Activated CD4-positive, alpha-beta T cell treated with anti-CD3 and anti-CD28 coated beads, Interleukin-2, amount 10 ng/mL, durations not matched to agents 7 days and 5 days (primary cell): ENCODE measurements at regions not wholly inside any gene's neighbourhood (a gene's known extent, or its start where the extent isn't known, plus 50 kb on each side); places are given as distances from the start of the nearest gene placed in this dataset.

Experiments
- CTCF ChIA-PET: fragments of 350-600 bp; sonication (Branson Sonifier 250); formaldehyde crosslinking; loops from one replicate; lab custom pipeline; 2021; ENCODE audit warnings: antibody characterized with exemption; lab: Charles Lee
- POLR2A ChIA-PET: fragments of 350-600 bp; sonication (Branson Sonifier 250); formaldehyde crosslinking; loops from one replicate; lab custom pipeline; 2021; ENCODE audit warnings: antibody characterized with exemption; lab: Charles Lee
- DNase-seq: peaks from one replicate; pipeline ENCODE4 v3.0.0-alpha.2; 2020
- H3K27ac Mint-ChIP-seq: one replicate; pipeline ENCODE4 v1.8.0; 2021; ENCODE audit warnings: mild to moderate bottlenecking, moderate library complexity, mixed read lengths
- H3K27me3 Mint-ChIP-seq: one replicate; pipeline ENCODE4 v1.8.0; 2021; ENCODE audit warnings: mixed read lengths
- H3K36me3 Mint-ChIP-seq: one replicate; pipeline ENCODE4 v1.8.0; 2021; ENCODE audit warnings: low read depth, mixed read lengths
- H3K4me1 Mint-ChIP-seq: one replicate; pipeline ENCODE4 v1.8.0; 2021; ENCODE audit warnings: mixed read lengths
- H3K4me3 Mint-ChIP-seq: one replicate; pipeline ENCODE4 v1.8.0; 2021; ENCODE audit warnings: mild to moderate bottlenecking, moderate library complexity, mixed read lengths
- H3K9me3 Mint-ChIP-seq: one replicate; pipeline ENCODE4 v1.8.0; 2021; ENCODE audit warnings: mixed read lengths

- Mint-ChIP-seq H3K36me3 (no peaks in the 10 kb centered on the region), H3K4me3 (no peak overlapping the region), H3K27me3 (no peaks in the 10 kb centered on the region), H3K4me1 (no peaks in the 10 kb centered on the region), H3K27ac (no peak overlapping the region), H3K9me3 (peaks cover 5% of the 10 kb centered on the region)
- ChIA-PET CTCF (interaction anchor here (1.5 kb wide), 1 partner anchor 14 kb away, joined by 3 read pairs; no protein-coding TSS in a partner anchor), POLR2A (no interaction called here)
- no peak for DNase-seq
These were observed 154.1 kb upstream of the BMP2 start for GRCh38 chr20:6613280-6613861.

- Mint-ChIP-seq H3K9me3 (peaks cover 5% of the 10 kb centered on the region), H3K36me3 (no peaks in the 10 kb centered on the region), H3K4me3 (no peak overlapping the region), H3K4me1 (no peaks in the 10 kb centered on the region), H3K27me3 (no peaks in the 10 kb centered on the region), H3K27ac (no peak overlapping the region)
- CTCF ChIA-PET, result interaction anchor here (1.5 kb wide), 1 partner anchor 13 kb away, joined by 3 read pairs; no protein-coding TSS in a partner anchor
- no peak for DNase-seq
- POLR2A ChIA-PET, result no interaction called here
These were observed 154.9 kb upstream of the BMP2 start for GRCh38 chr20:6612606-6612923.

GRCh38 chr20:6611911-6612605, 155.4 kb upstream of the BMP2 start:
- H3K4me3 Mint-ChIP-seq, result no peak overlapping the region
- CTCF ChIA-PET, result interaction anchor here (1.5 kb wide), 1 partner anchor 13 kb away, joined by 3 read pairs; no protein-coding TSS in a partner anchor
- H3K4me1 Mint-ChIP-seq, result no peaks in the 10 kb centered on the region
- no peak for DNase-seq
- no peak overlapping the region for H3K27ac Mint-ChIP-seq
- H3K36me3 Mint-ChIP-seq, result no peaks in the 10 kb centered on the region
- POLR2A ChIA-PET, result no interaction called here
- no peaks in the 10 kb centered on the region for H3K27me3 Mint-ChIP-seq
- H3K9me3 Mint-ChIP-seq, result peaks cover 5% of the 10 kb centered on the region

GRCh38 chr20:6606651-6607050, 160.8 kb upstream of the BMP2 start:
- peaks cover under 1% of the 10 kb centered on the region for H3K9me3 Mint-ChIP-seq
- H3K27me3 Mint-ChIP-seq, result no peaks in the 10 kb centered on the region
- H3K4me3 Mint-ChIP-seq, result no peak overlapping the region
- CTCF ChIA-PET, result no interaction called here
- no peak for DNase-seq
- no peaks in the 10 kb centered on the region for H3K4me1 Mint-ChIP-seq
- no peak overlapping the region for H3K27ac Mint-ChIP-seq
- no peaks in the 10 kb centered on the region for H3K36me3 Mint-ChIP-seq
- POLR2A ChIA-PET, result no interaction called here

GRCh38 chr20:6605055-6605935, 162.2 kb upstream of the BMP2 start:
- no peak overlapping the region for H3K27ac Mint-ChIP-seq
- no peaks in the 10 kb centered on the region for H3K27me3 Mint-ChIP-seq
- H3K9me3 Mint-ChIP-seq, result no peaks in the 10 kb centered on the region
- DNase-seq, result no peak
- CTCF ChIA-PET, result no interaction called here
- H3K4me3 Mint-ChIP-seq, result no peak overlapping the region
- POLR2A ChIA-PET, result no interaction called here
- no peaks in the 10 kb centered on the region for H3K36me3 Mint-ChIP-seq
- H3K4me1 Mint-ChIP-seq, result no peaks in the 10 kb centered on the region

GRCh38 chr20:6604179-6604578, 163.3 kb upstream of the BMP2 start:
- DNase-seq, result no peak
- Mint-ChIP-seq H3K4me1 (no peaks in the 10 kb centered on the region), H3K27ac (no peak overlapping the region), H3K9me3 (no peaks in the 10 kb centered on the region), H3K36me3 (no peaks in the 10 kb centered on the region), H3K27me3 (no peaks in the 10 kb centered on the region), H3K4me3 (no peak overlapping the region)
- ChIA-PET CTCF (no interaction called here), POLR2A (no interaction called here)

- no peak overlapping the region for H3K4me3 Mint-ChIP-seq
- POLR2A ChIA-PET, result no interaction called here
- DNase-seq, result no peak
- H3K27ac Mint-ChIP-seq, result no peak overlapping the region
- no peaks in the 10 kb centered on the region for H3K9me3 Mint-ChIP-seq
- H3K4me1 Mint-ChIP-seq, result no peaks in the 10 kb centered on the region
- no peaks in the 10 kb centered on the region for H3K27me3 Mint-ChIP-seq
- CTCF ChIA-PET, result interaction anchor here (0.9 kb wide), 1 partner anchor 13 kb away, joined by 3 read pairs; no protein-coding TSS in a partner anchor
- no peaks in the 10 kb centered on the region for H3K36me3 Mint-ChIP-seq
These were observed 167.4 kb upstream of the BMP2 start for GRCh38 chr20:6599876-6600735.

- no peak overlapping the region for H3K27ac Mint-ChIP-seq
- ChIA-PET POLR2A (no interaction called here), CTCF (no interaction called here)
These were observed 171.8 kb upstream of the BMP2 start for GRCh38 chr20:6595704-6596103.

GRCh38 chr20:6590891-6591637, 176.4 kb upstream of the BMP2 start:
- H3K4me3 Mint-ChIP-seq, result no peak overlapping the region
- H3K36me3 Mint-ChIP-seq, result no peaks in the 10 kb centered on the region
- POLR2A ChIA-PET, result no interaction called here
- H3K27me3 Mint-ChIP-seq, result no peaks in the 10 kb centered on the region
- no peak overlapping the region for H3K27ac Mint-ChIP-seq
- no peaks in the 10 kb centered on the region for H3K9me3 Mint-ChIP-seq
- no peak for DNase-seq
- H3K4me1 Mint-ChIP-seq, result no peaks in the 10 kb centered on the region
- CTCF ChIA-PET, result no interaction called here

More at GRCh38 chr20:6595704-6596103, 171.8 kb upstream of the BMP2 start:
- Mint-ChIP-seq H3K27me3 (no peaks in the 10 kb centered on the region), H3K4me1 (no peaks in the 10 kb centered on the region), H3K4me3 (no peak overlapping the region), H3K36me3 (no peaks in the 10 kb centered on the region), H3K9me3 (no peaks in the 10 kb centered on the region)
- no peak for DNase-seq

GRCh38 chr20:6588296-6588695, 179.2 kb upstream of the BMP2 start:
- H3K36me3 Mint-ChIP-seq, result no peaks in the 10 kb centered on the region
- no peaks in the 10 kb centered on the region for H3K9me3 Mint-ChIP-seq
- H3K27me3 Mint-ChIP-seq, result no peaks in the 10 kb centered on the region
- no peak overlapping the region for H3K4me3 Mint-ChIP-seq
- no peak overlapping the region for H3K27ac Mint-ChIP-seq
- no peak for DNase-seq
- CTCF ChIA-PET, result interaction anchor here (0.6 kb wide), 1 partner anchor 10 kb away, joined by 4 read pairs; no protein-coding TSS in a partner anchor
- POLR2A ChIA-PET, result no interaction called here
- H3K4me1 Mint-ChIP-seq, result no peaks in the 10 kb centered on the region

GRCh38 chr20:6583134-6583738, 184.2 kb upstream of the BMP2 start:
- H3K4me3 Mint-ChIP-seq, result no peak overlapping the region
- no peaks in the 10 kb centered on the region for H3K36me3 Mint-ChIP-seq
- no peaks in the 10 kb centered on the region for H3K4me1 Mint-ChIP-seq
- no peaks in the 10 kb centered on the region for H3K9me3 Mint-ChIP-seq
- H3K27me3 Mint-ChIP-seq, result no peaks in the 10 kb centered on the region
- CTCF ChIA-PET, result no interaction called here
- no peak overlapping the region for H3K27ac Mint-ChIP-seq
- POLR2A ChIA-PET, result no interaction called here
- DNase-seq, result no peak

- no peak overlapping the region for H3K4me3 Mint-ChIP-seq
- DNase-seq, result no peak
- no peaks in the 10 kb centered on the region for H3K27me3 Mint-ChIP-seq
- H3K36me3 Mint-ChIP-seq, result no peaks in the 10 kb centered on the region
- no peak overlapping the region for H3K27ac Mint-ChIP-seq
- H3K4me1 Mint-ChIP-seq, result no peaks in the 10 kb centered on the region
- POLR2A ChIA-PET, result no interaction called here
- CTCF ChIA-PET, result no interaction called here
- no peaks in the 10 kb centered on the region for H3K9me3 Mint-ChIP-seq
These were observed 185.0 kb upstream of the BMP2 start for GRCh38 chr20:6582449-6582848.
